ENCODE measurements at regions not wholly inside any gene's neighbourhood (a gene's known extent, or its start where the extent isn't known, plus 50 kb on each side); places are given as distances from the start of the nearest gene placed in this dataset.
A peak's percentile ranks its signal among the peaks of the same experiment; 100 is the strongest.

DNA sequence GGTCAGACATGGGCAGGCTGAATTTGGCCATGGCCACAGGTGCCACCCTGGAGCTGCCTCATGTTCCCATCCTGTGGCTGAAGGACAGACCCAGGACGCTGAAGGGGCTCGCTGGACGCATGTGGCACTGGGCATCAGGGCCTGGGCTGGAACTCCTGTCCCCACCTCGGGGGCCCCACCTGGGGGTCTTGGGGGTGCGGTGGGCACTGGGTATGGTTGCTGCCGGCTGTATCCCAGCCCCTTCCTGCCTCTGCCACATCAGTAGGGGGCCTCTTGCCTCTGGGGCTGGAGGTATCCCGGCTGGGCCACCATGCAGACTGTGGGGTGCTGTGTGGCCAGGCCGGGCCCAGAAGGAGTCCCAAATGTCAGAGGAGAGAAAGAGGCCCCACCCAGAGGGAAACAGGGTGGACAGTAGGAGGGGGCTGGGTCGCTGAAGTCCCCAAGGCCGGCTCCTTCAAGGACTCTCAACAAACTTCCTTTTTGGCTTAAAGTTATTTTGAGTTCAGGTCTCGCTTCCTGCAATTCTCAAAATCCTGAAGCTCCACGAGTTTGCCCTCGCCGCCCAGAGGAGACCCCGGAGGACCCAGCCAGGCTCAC is 78.7 kb downstream of the SIK1 start:
- DNase-seq (ENCODE audit: low read depth in 2 of 2) = no peak

- DNase-seq (ENCODE audit: low read depth in 2 of 2) = no peak
Observed at GRCh38 chr21:43347461-43348169, 79.3 kb downstream of the SIK1 start.

- DNase-seq (ENCODE audit: low read depth in 2 of 2) = no peak
Observed at GRCh38 chr21:43346551-43346950, 80.4 kb downstream of the SIK1 start.

GRCh38 chr21:43345746-43346409 is 81.1 kb downstream of the SIK1 start:
- DNase-seq (ENCODE audit: low read depth in 2 of 2) = peak; percentile 19 to 38

DNA sequence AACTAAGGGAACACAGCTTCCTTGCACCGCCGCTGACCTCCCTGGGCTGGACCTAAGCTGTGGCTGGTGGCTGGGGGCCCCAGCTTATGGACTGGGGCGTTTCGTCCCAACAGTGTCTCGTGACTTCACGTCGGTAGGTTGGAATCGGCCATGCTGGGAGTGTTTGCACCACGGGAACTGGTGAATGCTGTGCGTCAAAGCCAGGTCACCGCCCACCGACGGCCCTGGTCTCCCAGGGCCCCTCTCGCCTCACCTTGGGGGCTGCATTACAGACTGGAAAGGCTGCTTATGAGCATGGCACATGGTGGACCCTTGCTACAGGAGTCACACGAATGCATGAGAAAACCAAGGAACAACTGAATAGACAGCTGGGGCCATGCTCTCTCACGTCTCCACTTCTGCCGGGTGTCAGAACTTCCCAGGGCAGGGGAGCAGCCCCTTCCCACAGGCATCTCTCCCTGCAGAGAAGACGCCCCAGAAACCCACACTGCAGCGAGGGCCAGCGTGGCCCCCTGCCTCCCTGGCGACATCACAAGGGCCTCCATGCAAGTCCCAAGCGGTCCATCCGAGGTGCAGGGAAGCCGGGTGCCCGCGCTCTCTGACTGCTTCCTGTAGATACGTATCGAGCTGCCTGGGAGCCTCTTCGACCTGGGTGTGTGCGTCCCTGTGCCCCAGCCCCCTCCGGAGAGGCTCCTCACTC is 81.7 kb downstream of the SIK1 start:
- no peak for DNase-seq (ENCODE audit: low read depth in 2 of 2)

- DNase-seq (ENCODE audit: low read depth in 2 of 2) = no peak
Observed at GRCh38 chr21:43343992-43344886, 82.7 kb downstream of the SIK1 start.

DNA sequence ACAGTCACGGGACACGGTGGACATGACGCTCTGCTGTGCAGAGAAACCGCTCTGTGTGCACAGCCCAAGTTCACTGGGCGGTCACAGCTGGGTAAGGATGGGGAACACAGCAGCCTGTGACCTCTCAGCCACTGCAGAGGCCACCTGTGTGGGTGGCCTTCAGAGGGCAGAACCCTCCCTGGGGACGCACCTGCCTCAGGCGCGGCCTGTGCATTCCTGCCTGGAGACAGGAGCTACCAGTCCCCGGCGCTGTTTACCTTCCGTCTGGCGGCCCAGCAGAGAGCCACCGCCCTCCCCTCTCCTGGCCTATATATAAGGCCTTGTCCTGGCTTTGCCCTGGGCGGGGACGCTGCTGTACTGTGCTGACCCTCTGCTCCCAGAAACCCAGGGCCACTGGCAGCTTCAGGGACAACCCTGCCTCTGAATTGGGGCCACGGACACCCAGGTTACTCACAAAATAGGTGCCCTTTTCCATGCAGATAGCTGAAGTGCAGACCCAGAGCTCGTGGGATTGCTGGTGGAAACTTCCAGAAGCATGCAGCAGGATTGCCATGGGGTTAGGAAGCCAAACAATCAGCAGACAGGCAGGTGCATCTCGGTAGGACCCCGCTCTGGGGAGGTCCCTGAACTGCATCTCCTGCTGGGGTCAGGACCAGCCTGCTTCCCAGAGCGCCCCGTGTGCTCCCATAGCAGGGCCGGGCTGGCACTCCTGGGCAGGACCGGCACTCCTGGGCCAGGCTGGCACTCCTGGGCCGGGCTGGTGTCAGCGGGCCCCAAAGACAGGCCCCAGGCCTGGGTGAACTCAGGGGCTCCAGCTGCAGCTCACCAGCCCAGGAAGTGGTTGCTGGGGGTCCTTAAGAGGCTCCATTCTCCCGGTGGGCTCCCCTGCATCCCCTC is 83.6 kb downstream of the SIK1 start:
- no peak for DNase-seq (ENCODE audit: low read depth in 2 of 2)

- DNase-seq (ENCODE audit: low read depth in 2 of 2) = no peak
Observed at GRCh38 chr21:43342301-43342881, 84.5 kb downstream of the SIK1 start.

DNA sequence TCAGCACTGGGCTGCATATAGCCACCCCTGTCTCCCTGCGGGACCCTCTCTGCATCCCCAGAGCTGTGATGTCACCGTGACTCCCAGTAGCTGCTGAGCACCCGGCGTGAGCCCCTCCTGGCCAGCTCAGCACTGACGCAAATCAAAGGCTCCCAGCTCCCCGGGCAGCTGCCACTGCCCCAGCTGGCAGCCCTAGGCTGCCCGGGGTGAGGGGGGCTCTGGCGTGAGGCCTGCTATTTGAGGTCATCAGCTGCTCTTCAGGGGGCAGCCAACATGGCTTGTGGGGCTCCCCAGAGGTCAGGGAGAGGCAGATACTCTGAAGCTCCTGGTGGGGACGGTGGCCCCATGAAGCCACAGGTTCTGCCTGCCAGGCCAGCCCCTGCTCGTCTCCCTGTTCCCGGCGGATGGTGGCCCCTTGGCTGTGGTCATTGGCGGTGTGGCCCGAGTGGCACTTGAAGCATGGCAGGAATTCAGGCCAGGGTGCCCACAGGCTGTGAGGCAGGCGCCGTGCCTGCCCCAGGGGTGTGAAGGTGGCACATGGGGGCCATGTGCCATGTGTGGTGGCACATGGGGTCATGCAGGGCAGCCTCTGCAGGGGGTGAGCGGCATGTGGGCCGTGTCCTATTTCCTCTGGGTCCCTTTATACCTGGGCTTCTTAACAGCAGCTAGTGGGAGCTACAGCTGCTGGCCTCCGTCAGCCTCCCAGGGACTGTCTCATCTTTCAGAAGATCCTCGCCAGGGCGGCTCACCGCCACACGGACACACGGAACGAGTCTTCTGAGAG is 85.4 kb downstream of the SIK1 start:
- no peak for DNase-seq (ENCODE audit: low read depth in 2 of 2)

- DNase-seq (ENCODE audit: low read depth in 2 of 2) = no peak
Observed at GRCh38 chr21:43340491-43341377, 86.2 kb downstream of the SIK1 start.

DNA sequence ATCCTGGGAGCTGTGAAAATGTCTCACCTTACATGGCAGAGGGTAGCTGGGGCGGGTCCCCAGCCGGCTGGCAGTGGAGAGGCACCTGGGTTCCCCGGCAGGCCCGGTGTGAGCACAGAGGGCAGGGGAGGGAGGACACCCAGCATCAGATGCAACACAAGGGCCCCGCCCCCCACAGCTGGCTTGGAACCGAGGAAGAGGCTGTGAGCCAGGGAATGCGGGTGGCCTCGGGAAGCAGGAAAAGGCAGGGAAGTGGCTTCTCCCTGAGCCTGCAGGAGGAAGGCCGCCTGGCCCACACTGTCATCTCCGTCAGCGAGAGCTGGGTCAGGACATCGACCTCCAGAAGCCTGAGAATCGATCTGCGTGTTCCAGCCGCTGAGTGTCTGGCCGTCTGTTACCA is 87.3 kb downstream of the SIK1 start:
- DNase-seq (ENCODE audit: low read depth in 2 of 2) = no peak

DNA sequence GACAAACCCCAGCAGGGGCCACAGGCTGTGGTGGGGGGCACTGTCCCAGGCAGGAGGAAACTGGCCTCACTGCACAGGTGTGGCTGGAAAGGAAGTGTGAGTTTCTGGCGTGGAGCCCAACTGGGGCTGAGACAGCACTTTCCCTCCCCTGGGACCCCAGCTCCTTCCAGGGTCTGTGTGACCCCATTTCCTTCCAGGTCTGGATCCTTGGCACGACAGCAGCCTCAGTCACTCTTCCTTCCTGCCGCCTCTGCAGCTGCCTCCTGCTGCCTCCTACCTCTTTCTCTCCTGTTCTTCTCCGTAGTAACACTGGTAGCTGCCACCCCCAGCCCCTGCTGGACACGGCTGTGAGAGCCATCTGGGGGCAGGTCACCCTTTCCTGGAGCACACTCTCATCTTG is 88.0 kb downstream of the SIK1 start:
- no peak for DNase-seq (ENCODE audit: low read depth in 2 of 2)

DNA sequence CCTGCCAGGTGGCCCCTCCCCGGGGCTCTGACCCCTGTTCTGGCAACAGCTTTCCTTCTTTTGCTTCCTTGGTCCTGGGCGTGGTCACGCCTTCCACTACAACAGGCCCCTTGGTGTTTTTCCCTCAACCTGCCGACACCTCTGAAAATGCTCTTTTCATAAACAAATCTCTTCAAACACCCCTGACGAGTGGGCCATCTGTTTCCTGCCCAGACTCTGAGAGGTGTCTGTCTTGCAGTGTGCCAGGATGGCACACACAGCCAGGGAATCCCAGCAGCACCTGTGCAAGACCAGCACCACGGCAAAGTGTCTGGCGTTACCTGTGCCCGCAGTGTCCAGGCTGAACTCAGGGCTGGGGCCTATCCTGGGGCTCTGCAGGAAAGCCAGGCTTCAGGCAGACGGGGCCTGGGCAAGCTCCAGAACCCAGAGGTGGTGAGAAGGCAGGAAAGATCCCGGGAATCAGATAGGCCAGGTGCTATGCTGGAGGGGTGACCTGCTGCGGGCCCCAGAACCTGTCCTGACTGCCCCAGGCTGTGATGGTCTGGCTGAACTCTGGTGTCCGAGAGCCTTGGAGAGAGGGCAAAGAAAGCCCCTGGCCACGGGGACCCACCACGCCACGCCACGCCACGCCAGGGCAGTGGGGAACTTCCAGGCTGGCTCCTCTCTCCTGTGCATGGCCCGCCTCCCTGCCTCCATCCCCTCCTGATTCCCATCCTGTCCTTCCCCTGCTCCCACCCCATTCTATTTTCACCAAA is 88.9 kb downstream of the SIK1 start:
- no peak for DNase-seq (ENCODE audit: low read depth in 2 of 2)

- no peak for DNase-seq (ENCODE audit: low read depth in 2 of 2)
Observed at GRCh38 chr21:43335119-43335518, 91.8 kb downstream of the SIK1 start.

DNA sequence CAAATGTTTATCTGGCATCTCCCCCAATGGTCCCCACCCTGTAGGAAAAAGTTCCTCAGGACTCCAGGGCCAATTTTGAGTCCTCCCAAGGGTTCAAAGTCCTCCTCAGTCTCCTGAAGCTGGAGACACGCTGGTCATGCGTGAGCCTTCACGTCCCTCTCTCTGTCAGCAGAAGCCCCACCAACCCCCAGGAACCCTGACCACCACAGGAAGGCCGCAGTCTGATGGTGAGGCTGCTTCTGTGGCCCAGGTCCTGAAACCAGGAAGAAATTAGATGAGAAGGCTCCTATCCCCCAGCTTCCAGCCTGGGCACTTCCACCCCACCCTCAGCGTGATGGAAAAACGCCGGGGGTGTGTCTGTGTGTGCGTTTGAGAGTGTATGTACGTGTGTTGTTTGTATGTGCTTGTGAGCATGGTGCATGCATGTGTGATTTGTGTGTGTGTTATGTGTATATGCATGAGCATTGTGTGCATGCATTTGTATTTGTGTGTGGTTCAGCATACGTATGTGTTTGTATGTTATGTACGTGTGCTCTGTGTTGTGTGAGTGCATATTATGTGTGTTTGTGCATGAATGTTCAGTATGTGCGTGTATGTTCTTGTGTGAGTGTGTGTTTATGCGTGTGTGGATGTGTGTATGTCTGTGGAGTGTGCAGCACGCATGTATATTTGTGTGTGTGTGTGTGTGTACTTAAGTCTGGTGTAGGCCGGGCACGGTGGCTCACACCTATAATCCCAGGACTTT is 92.5 kb downstream of the SIK1 start:
- DNase-seq (ENCODE audit: low read depth in 2 of 2) = no peak

GRCh38 chr21:43333298-43334062 is 93.5 kb downstream of the SIK1 start:
- no peak for DNase-seq (ENCODE audit: low read depth in 2 of 2)
